Erythroblast (primary cell): ENCODE measurements at regions not wholly inside any gene's neighbourhood (a gene's known extent, or its start where the extent isn't known, plus 50 kb on each side); places are given as distances from the start of the nearest gene placed in this dataset.

Experiments used
- DNase-seq, 2 experiments: peaks; one replicate each; lab custom pipeline; 2025; lab: John Stamatoyannopoulos, UW
- GATA1 ChIP-seq: IDR thresholded peaks from 2 replicates; pipeline ENCODE4 v1.6.1; 2011; ENCODE audit warnings: low read depth, mild to moderate bottlenecking, control low read depth, low read length, moderate library complexity
- POLR2A ChIP-seq: IDR thresholded peaks from 2 replicates; pipeline ENCODE4 v1.6.1; 2011; ENCODE audit warnings: mild to moderate bottlenecking, low read length

DNA sequence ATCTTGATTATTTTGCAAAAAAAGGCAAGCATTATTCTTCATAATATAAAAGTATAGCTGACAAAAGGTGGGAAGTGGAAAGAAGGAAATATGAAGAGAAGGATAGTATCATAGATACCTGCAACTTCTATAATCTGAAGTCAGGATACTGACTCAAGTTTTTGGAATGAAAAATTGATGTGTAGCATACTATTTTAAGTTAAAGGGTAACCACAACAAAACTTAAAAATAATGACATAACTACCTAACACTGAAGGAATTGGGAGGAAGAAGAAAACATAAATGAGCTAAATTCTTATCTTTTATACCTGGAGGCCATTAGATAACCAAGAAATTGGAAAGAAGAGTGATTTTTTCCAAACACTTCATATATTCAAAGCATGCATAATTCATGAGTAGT, 51.8 kb upstream of the TLE1 start:
- DNase-seq: no peak
- no peak for TF ChIP-seq GATA1
- TF ChIP-seq POLR2A: no peak

DNA sequence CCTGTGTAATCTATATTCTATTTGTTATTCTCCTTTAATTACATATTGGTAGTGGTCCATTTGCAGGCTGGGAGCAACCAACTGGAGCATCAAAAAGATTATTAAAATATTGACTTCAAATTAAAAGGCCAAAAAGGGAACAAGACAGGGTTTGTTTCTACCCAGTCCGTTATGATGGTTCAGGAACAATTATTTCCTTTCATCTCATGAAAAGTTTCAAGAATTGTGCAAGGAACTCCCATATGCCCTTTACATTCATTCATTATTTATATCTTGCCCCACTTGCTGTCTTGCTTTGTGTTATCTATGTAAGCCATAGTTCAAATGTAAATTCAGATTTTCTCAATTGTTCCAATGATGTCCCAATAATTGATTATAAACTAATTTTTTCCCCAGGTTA, 58.7 kb upstream of the TLE1 start:
- DNase-seq: no peak
- no peak for TF ChIP-seq POLR2A
- TF ChIP-seq GATA1: no peak

DNA sequence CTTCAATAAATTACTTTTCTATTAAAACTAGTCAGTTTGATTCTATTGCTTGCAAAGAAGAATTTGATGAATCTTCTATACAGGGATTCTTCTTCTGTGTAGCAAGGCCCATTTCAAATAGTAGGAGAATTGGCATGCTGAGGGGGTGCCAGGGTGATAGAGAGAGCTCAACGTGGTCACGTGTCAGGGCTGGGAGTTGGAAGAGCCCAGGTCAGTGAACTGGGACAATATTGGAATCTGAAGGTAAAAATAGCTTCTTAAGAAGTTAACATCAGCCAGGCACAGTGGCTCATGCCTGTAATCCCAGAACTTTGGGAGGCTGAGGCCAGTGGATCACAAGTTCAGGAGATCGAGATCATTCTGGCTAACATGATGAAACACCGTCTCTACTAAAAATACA, 64.1 kb upstream of the TLE1 start:
- no peak for TF ChIP-seq GATA1
- no peak for DNase-seq

GRCh38 chr9:81754245-81754644, 64.9 kb upstream of the TLE1 start:
- TF ChIP-seq GATA1 (no peak), POLR2A (no peak)
- DNase-seq: no peak

GRCh38 chr9:81755721-81756120, 66.4 kb upstream of the TLE1 start:
- no peak for DNase-seq
- TF ChIP-seq GATA1 (no peak), POLR2A (no peak)

- no peak for TF ChIP-seq POLR2A
- TF ChIP-seq GATA1: no peak
- DNase-seq: no peak
Measured at GRCh38 chr9:81756561-81756960, 67.2 kb upstream of the TLE1 start.

DNA sequence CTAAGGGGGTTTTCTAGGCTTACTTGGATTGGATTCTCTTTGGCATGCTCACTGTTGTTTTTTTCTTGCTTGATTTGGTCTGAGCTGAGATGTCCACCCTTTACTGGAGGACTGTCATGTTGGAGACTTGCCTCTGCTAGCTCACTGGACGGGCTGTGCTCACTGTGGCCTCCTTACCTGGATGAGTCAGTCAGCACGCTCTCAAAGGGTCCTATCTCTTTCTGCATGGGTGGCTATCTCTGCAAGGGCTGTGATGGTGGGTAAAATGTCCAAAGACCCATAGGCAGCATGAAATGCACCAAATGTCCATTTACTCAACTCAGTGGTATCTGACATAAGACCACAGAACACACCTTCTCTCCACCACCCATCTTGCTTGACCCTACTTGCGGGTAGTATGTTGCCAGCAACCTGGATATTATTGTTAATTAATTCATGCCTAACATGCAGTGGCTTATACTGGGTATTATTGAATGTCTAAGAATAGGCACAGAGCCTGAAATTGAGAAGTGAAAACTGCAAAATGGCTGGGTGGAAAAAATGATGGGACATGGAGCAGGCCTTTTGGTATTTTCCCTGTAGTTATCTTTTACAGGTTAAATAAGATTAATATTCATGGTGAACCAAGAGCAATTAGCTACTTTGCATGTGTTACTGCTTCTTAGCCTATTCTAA, 68.9 kb upstream of the TLE1 start:
- TF ChIP-seq GATA1: no peak
- no peak for TF ChIP-seq POLR2A

GRCh38 chr9:81759680-81760215, 70.4 kb upstream of the TLE1 start:
- DNase-seq: peak in 1 of 2 experiments; percentile 10
- TF ChIP-seq GATA1 (no peak), POLR2A (no peak)

More for the DNA sequence above, 68.9 kb upstream of the TLE1 start:
- DNase-seq: no peak

- no peak for TF ChIP-seq POLR2A
- DNase-seq: no peak
Measured at GRCh38 chr9:81767921-81768320, 78.6 kb upstream of the TLE1 start.

GRCh38 chr9:81771571-81771970, 82.2 kb upstream of the TLE1 start:
- TF ChIP-seq POLR2A (no peak), GATA1 (no peak)
- DNase-seq: no peak

DNA sequence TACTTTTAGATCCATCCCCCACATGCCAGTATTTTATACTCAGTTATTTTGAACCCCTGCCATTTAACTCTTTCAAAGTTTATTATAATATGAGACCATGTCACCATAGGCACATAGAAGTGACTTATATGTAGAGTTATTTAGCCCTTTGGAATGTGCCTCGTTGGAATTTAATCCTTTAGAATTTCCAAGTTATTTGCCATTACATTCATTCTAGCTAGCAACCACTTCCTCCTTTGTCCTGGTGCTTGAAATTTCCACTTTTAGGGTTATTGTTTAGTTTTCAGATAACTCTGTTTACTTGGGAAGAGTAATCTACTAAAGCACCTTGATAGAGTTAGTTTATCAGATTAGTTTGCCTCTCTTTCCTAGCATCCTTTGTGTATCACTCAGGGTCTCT, 82.8 kb upstream of the TLE1 start:
- DNase-seq: no peak
- TF ChIP-seq GATA1 (no peak), POLR2A (no peak)

DNA sequence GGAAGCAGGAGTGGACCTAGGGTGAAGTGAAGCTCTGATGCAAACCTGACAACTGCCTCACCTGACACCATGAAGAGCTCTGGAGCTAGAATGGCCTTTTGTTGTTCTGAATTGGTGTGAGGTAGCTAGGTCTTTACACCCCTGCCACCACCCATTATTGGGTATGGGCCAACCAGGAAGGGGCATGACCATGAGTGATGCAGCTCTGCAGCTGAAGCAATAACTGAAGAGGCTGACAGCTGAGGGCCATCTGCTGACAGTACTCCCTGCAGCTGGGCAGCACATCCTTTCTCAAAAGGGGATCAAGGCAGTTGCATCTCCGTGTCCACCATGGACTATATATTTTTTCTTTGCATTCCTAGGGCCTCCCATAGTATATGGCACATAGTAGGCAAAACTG, 87.0 kb upstream of the TLE1 start:
- TF ChIP-seq POLR2A (no peak), GATA1 (no peak)
- no peak for DNase-seq

GRCh38 chr9:81776834-81777233, 87.5 kb upstream of the TLE1 start:
- TF ChIP-seq POLR2A (no peak), GATA1 (no peak)
- DNase-seq: peak in 1 of 2 experiments; percentile 4

GRCh38 chr9:81777482-81777881, 88.1 kb upstream of the TLE1 start:
- no peak for DNase-seq
- no peak for TF ChIP-seq POLR2A
- TF ChIP-seq GATA1: no peak
